NCI-H1092 treated with DMSO at 0.1 percent for 48 hours (cell line): ENCODE measurements at regions not wholly inside any gene's neighbourhood (a gene's known extent, or its start where the extent isn't known, plus 50 kb on each side); places are given as distances from the start of the nearest gene placed in this dataset.

ENCODE experiments used
- DNase-seq: peaks from one replicate; lab custom pipeline; 2025; lab: John Stamatoyannopoulos, UW

- no peak for DNase-seq
Measured at GRCh38 chr6:14837435-14837834, 408.4 kb upstream of the JARID2 start.

GRCh38 chr6:14838133-14838583 is 407.7 kb upstream of the JARID2 start:
- no peak for DNase-seq

GRCh38 chr6:14841901-14842421 is 403.9 kb upstream of the JARID2 start:
- no peak for DNase-seq

- DNase-seq: no peak
Measured at GRCh38 chr6:14844411-14844810, 401.5 kb upstream of the JARID2 start.

- no peak for DNase-seq
Measured at GRCh38 chr6:14848019-14848418, 397.9 kb upstream of the JARID2 start.

- no peak for DNase-seq
Measured at GRCh38 chr6:14849185-14849584, 396.7 kb upstream of the JARID2 start.

- DNase-seq: no peak
Measured at GRCh38 chr6:14851281-14851680, 394.6 kb upstream of the JARID2 start.

- DNase-seq: no peak
Measured at GRCh38 chr6:14852375-14852774, 393.5 kb upstream of the JARID2 start.

GRCh38 chr6:14856177-14856576 is 389.7 kb upstream of the JARID2 start:
- no peak for DNase-seq

GRCh38 chr6:14857001-14857400 is 388.9 kb upstream of the JARID2 start:
- no peak for DNase-seq

GRCh38 chr6:14857501-14857900 is 388.4 kb upstream of the JARID2 start:
- DNase-seq: no peak

- DNase-seq: no peak
Measured at GRCh38 chr6:14858808-14859207, 387.1 kb upstream of the JARID2 start.

- no peak for DNase-seq
Measured at GRCh38 chr6:14860774-14861173, 385.1 kb upstream of the JARID2 start.

GRCh38 chr6:14861491-14861943 is 384.4 kb upstream of the JARID2 start:
- no peak for DNase-seq

GRCh38 chr6:14862845-14863244 is 383.0 kb upstream of the JARID2 start:
- no peak for DNase-seq

- DNase-seq: no peak
Measured at GRCh38 chr6:14863902-14864850, 381.7 kb upstream of the JARID2 start.

- no peak for DNase-seq
Measured at GRCh38 chr6:14865531-14866100, 380.3 kb upstream of the JARID2 start.

GRCh38 chr6:14867802-14868201 is 378.1 kb upstream of the JARID2 start:
- DNase-seq: no peak

- DNase-seq: peak; percentile 6
Measured at GRCh38 chr6:14871221-14871620, 374.6 kb upstream of the JARID2 start.

- DNase-seq: no peak
Measured at GRCh38 chr6:14873101-14873500, 372.8 kb upstream of the JARID2 start.

GRCh38 chr6:14873781-14874441 is 372.0 kb upstream of the JARID2 start:
- no peak for DNase-seq

GRCh38 chr6:14874975-14875480 is 370.8 kb upstream of the JARID2 start:
- DNase-seq: no peak
